Heart left ventricle (tissue), 16 donors: ENCODE measurements at regions not wholly inside any gene's neighbourhood (a gene's known extent, or its start where the extent isn't known, plus 50 kb on each side); places are given as distances from the start of the nearest gene placed in this dataset.

ENCODE experiments used
- ATAC-seq, 4 donors: fragments of 200-7000 bp; cut with Tn5 transposase; one replicate each; pipeline ENCODE4 v1.9.1; 2020 to 2022; ENCODE audit warnings: moderate library complexity in 4 of 4, mild to moderate bottlenecking in 3 of 4, moderate number of reproducible peaks in 1 of 4
- DNase-seq, 5 donors: peaks; one replicate each; pipeline ENCODE4 v3.0.0-alpha.2; 2020
- H3K27ac ChIP-seq, 12 donors: fragments of 200-600 bp; sonication (generic) in 4 of 12; one replicate each; pipeline versions ENCODE4 v1.5.0 to v1.8.0; 2016 to 2022; ENCODE audit warnings: mild to moderate bottlenecking in 2 of 12
- H3K27me3 ChIP-seq, 9 donors: fragments of 200-600 bp; sonication (generic) in 2 of 9; one replicate each; pipeline versions ENCODE4 v1.5.1 to v1.8.0; 2016 to 2022; ENCODE audit warnings: mild to moderate bottlenecking in 3 of 9
- H3K36me3 ChIP-seq, 9 donors: fragments of 200-600 bp; sonication (generic) in 2 of 9; one replicate each; pipeline versions ENCODE4 v1.5.0 to v1.8.0; 2018 to 2022; ENCODE audit warnings: mild to moderate bottlenecking in 2 of 9
- H3K4me1 ChIP-seq, 12 donors: fragments of 200-600 bp; sonication (generic) in 4 of 12; one replicate each; pipeline versions ENCODE4 v1.5.0 to v1.8.0; 2016 to 2022; ENCODE audit warnings: mild to moderate bottlenecking in 3 of 12
- H3K4me3 ChIP-seq, 12 donors: fragments of 200-600 bp; sonication (generic) in 4 of 12; one replicate each; pipeline versions ENCODE4 v1.5.0 to v1.8.0; 2017 to 2022; ENCODE audit warnings: mild to moderate bottlenecking in 9 of 12, moderate library complexity in 4 of 12
- H3K9me3 ChIP-seq, 12 donors: fragments of 200-600 bp; sonication (generic) in 4 of 12; one replicate each; pipeline versions ENCODE4 v1.5.0 to v1.8.0; 2016 to 2022; ENCODE audit warnings: mild to moderate bottlenecking in 1 of 12
- WGBS, 4 donors: extraction: QIAGEN DNeasy Blood & Tissue Kit in 2 of 4; methylation state at CpG; one replicate each; pipeline versions ENCODE4 v1.1.5 to v1.1.7; 2013 to 2018; 5-methylcytosine and 5-hydroxymethylcytosine counted together
- intact Hi-C, 10 donors: fragments of 100-400 bp; cut with DNase I; formaldehyde crosslinking; loops; one replicate each; pipeline versions ENCODE4 v1.11.1 to v1.14.2; 2022
- TF ChIP-seq, protein P1 (sequence below), 12 donors: fragments of 200-600 bp; sonication (generic) in 4 of 12; IDR thresholded peaks; one replicate each; pipeline versions ENCODE4 v1.5.0 to v1.8.0; 2018 to 2022; ENCODE audit warnings: antibody characterized with exemption in 12 of 12, mild to moderate bottlenecking in 5 of 12
- donor health status: ischemic (EF 13 %, LVEDD 7.1; RV severe dilation, severe dysfunction).
- donor health status: healthy with polysubstance abuse.
- donor health status: DM: no; HTN: yes; CAD: no.
- donor health status: DM: no; HTN: no; CAD: no.
- donor health status: ischemic (EF 25% LVEDD 6.9; RV normal size, moderate dysfunction).
- donor health status: ischemic (EF 25% LVEDD 5.7; RV mildly dilated, moderate dysfunction).
- donor health status: healthy.
- donor health status: DM: yes; HTN: yes; CAD: no.
- donor health status: ischemic (EF 35%, LVEDD 5.7; RV mildly dilated, moderate dysfunction).
- donor health status: nonischemic (EF 11% LVEDD 7.7; RV severe dilation, severe dysfunction).
- donor health status: DM: yes; HTN: yes; CAD: no.
- donor health status: PGD.
- donor health status: ischemic (EF 29% LVEDD 5.4; RV normal size, mild dysfunction).
- donor health status: nonischemic (EF 23%, LVEDD 6.1; RV moderate dilation, normal function).

DNA sequence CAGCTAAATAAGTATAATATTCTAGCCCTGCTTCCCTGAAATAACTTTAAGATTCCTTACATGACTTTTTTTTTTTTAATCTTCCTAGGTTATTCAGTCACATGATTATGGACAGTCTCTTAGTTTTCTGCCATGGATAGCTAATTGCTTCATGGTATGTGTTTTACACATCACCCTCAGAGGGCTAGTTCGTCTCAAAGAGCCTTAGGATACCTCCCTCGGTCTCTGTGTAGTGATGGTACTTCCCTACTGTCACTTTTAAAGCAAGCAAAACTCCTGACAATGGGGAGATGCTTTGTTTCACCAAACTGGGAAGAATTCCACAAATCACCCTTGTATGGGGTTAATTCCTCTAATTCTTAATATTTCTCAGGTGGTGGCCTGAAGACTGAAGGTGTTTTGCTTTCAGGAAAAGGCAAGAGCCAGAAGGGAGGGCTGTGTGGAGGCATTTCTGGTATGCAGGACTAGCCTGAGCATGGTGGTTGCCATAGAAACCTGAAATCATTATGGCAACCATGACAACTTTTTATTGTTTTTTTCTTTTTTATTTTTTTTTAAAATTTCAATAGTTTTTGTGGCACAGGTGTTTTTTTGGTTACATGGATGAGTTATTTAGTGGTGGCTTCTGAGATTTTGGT lies 70.4 kb downstream of the BEX3 start:
- H3K36me3 ChIP-seq, result no peaks in the 10 kb centered on the region
- no peak overlapping the region for H3K4me3 ChIP-seq
- intact Hi-C loops, result no loop called here
- H3K27ac ChIP-seq, result no peak overlapping the region
- TF ChIP-seq, protein P1, sequence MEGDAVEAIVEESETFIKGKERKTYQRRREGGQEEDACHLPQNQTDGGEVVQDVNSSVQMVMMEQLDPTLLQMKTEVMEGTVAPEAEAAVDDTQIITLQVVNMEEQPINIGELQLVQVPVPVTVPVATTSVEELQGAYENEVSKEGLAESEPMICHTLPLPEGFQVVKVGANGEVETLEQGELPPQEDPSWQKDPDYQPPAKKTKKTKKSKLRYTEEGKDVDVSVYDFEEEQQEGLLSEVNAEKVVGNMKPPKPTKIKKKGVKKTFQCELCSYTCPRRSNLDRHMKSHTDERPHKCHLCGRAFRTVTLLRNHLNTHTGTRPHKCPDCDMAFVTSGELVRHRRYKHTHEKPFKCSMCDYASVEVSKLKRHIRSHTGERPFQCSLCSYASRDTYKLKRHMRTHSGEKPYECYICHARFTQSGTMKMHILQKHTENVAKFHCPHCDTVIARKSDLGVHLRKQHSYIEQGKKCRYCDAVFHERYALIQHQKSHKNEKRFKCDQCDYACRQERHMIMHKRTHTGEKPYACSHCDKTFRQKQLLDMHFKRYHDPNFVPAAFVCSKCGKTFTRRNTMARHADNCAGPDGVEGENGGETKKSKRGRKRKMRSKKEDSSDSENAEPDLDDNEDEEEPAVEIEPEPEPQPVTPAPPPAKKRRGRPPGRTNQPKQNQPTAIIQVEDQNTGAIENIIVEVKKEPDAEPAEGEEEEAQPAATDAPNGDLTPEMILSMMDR (IDR thresholded peaks at IDR 0.05), result no peak
- WGBS, 4 donors, result 56 to 78% (median 69%) methylated on average over 2 of the region's 2 CpGs
- ATAC-seq (no peak), DNase-seq (no peak)
- H3K4me1 ChIP-seq, result no peaks in the 10 kb centered on the region
- H3K9me3 ChIP-seq, result peaks cover 0 to 11% (median 0%) of the 10 kb centered on the region in 12 donors
- H3K27me3 ChIP-seq, result peaks cover 0 to 5% (median 0%) of the 10 kb centered on the region in 9 donors
